ENCODE measurements at regions not wholly inside any gene's neighbourhood (a gene's known extent, or its start where the extent isn't known, plus 50 kb on each side); places are given as distances from the start of the nearest gene placed in this dataset.

DNA sequence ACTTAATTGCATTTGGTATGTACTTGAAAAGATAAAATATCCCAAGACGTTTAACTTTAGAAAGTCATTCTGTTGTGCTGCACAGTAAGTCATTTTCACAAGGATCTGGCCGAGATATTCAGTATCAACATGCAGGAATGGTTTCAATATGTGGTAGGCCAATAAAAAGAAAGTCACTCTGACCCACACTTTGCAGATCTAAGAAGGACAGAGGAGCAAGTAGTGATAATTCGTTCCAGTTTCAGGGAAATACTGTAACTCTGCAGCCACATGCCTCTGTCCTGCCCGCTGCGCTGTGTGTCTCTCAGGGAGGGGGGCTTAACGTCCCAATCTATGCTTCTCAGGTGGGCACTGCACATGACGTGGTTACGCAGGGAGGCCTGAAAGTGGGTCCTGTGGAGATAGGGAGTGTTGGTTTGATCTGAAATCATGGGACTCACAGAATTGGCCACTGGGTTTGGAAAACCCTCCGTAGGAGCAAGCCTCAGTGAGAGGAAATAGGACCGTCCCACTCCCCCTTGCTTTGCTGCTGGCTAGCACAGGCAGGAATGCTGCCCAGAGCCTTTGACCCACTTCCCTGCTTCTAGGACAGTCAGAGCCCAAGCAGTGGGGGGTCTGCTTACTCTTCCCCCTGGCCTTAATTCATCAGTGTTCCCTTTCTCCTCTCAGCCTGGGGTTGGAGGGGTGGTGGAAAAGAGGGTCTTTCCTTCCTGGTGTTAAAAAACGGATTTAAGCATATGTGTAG is 314.7 kb upstream of the SPRED2 start:
- Histone ChIP-seq H3K4me3 (ENCODE audit: low read depth, low read length) (no peak overlapping the region), H3K27me3 (ENCODE audit: insufficient read depth, low read depth, severe bottlenecking) (peaks cover 100% of the 10 kb centered on the region), H3K9me3 (ENCODE audit: severe bottlenecking) (no peaks in the 10 kb centered on the region), H3K27ac (no peak overlapping the region), H3K36me3 (no peaks in the 10 kb centered on the region)
- DNase-seq, result no peak
- no peak for TF ChIP-seq CTCF (IDR thresholded peaks at IDR 0.05; ENCODE audit: low read depth, low read length)

GRCh38 chr2:65744477-65745200 is 312.2 kb upstream of the SPRED2 start:
- Histone ChIP-seq H3K9me3 (ENCODE audit: severe bottlenecking) (no peaks in the 10 kb centered on the region), H3K36me3 (no peaks in the 10 kb centered on the region), H3K27ac (no peak overlapping the region), H3K27me3 (ENCODE audit: insufficient read depth, low read depth, severe bottlenecking) (peaks cover 100% of the 10 kb centered on the region), H3K4me3 (ENCODE audit: low read depth, low read length) (no peak overlapping the region)
- no peak for DNase-seq
- no peak for TF ChIP-seq CTCF (IDR thresholded peaks at IDR 0.05; ENCODE audit: low read depth, low read length)

- Histone ChIP-seq H3K4me3 (ENCODE audit: low read depth, low read length) (no peak overlapping the region), H3K9me3 (ENCODE audit: severe bottlenecking) (no peaks in the 10 kb centered on the region), H3K27me3 (ENCODE audit: insufficient read depth, low read depth, severe bottlenecking) (peaks cover 93% of the 10 kb centered on the region), H3K27ac (no peak overlapping the region), H3K36me3 (no peaks in the 10 kb centered on the region)
- no peak for TF ChIP-seq CTCF (IDR thresholded peaks at IDR 0.05; ENCODE audit: low read depth, low read length)
- DNase-seq, result no peak
Measured at GRCh38 chr2:65742977-65743376, 310.6 kb upstream of the SPRED2 start.

- Histone ChIP-seq H3K4me3 (ENCODE audit: low read depth, low read length) (no peak overlapping the region), H3K36me3 (no peaks in the 10 kb centered on the region), H3K27ac (no peak overlapping the region), H3K9me3 (ENCODE audit: severe bottlenecking) (no peaks in the 10 kb centered on the region), H3K27me3 (ENCODE audit: insufficient read depth, low read depth, severe bottlenecking) (peaks cover 91% of the 10 kb centered on the region)
- DNase-seq, result no peak
- TF ChIP-seq CTCF (IDR thresholded peaks at IDR 0.05; ENCODE audit: low read depth, low read length), result no peak
Measured at GRCh38 chr2:65739927-65740326, 307.5 kb upstream of the SPRED2 start.

- TF ChIP-seq CTCF (IDR thresholded peaks at IDR 0.05; ENCODE audit: low read depth, low read length), result no peak
- Histone ChIP-seq H3K27me3 (ENCODE audit: insufficient read depth, low read depth, severe bottlenecking) (peaks cover 82% of the 10 kb centered on the region), H3K4me3 (ENCODE audit: low read depth, low read length) (no peak overlapping the region), H3K27ac (no peak overlapping the region), H3K36me3 (no peaks in the 10 kb centered on the region), H3K9me3 (ENCODE audit: severe bottlenecking) (no peaks in the 10 kb centered on the region)
- no peak for DNase-seq
Measured at GRCh38 chr2:65737452-65738011, 305.1 kb upstream of the SPRED2 start.

All from WERI-Rb-1 (cell line).